GM12892 (cell line): ENCODE measurements at regions not wholly inside any gene's neighbourhood (a gene's known extent, or its start where the extent isn't known, plus 50 kb on each side); places are given as distances from the start of the nearest gene placed in this dataset.

Experiments used
- DNase-seq: peaks from one replicate; pipeline ENCODE4 v3.0.0; 2011; ENCODE audit not compliant: insufficient read length
- FAIRE-seq: peaks from 2 replicates; lab custom pipeline; 2011; peaks lifted over from hg19 to GRCh38; lab: Jason Lieb, UNC
- POLR2A ChIP-seq: IDR thresholded peaks from 2 replicates; pipeline ENCODE4 v1.6.1; 2011; ENCODE audit warnings: low read depth, low read length, control low read depth
- POLR2AphosphoS5 ChIP-seq: IDR thresholded peaks from 2 replicates; pipeline ENCODE4 v1.6.1; 2011; ENCODE audit warnings: low read depth, low read length, control low read depth
- TAF1 ChIP-seq: IDR thresholded peaks from 2 replicates; pipeline ENCODE4 v1.6.1; 2011; ENCODE audit warnings: low read depth, mild to moderate bottlenecking, control low read depth, low read length, borderline replicate concordance

DNA sequence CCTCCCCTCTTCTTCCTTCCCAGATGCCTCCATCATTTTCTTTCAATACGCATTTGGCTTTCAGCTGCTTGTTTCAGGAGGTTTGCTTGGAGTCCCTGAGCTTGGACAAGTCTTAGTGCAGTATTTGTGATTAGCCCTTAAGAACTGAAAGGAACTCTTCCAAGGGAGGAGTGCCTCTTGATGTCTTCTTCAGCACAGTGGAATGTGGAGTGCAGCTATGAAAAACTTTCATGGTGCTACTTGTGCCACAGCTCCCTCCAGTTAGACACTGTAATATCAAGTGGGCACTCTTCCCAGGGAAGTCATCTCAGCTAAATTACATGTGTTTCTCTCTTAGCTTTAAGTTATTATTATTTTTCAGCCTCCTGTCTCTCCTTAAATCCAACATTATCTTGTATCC, 173.1 kb downstream of the NECTIN3 start:
- TF ChIP-seq POLR2A = no peak
- no peak for TF ChIP-seq POLR2AphosphoS5
- TF ChIP-seq TAF1 = no peak
- DNase-seq (no peak), FAIRE-seq (no peak)

DNA sequence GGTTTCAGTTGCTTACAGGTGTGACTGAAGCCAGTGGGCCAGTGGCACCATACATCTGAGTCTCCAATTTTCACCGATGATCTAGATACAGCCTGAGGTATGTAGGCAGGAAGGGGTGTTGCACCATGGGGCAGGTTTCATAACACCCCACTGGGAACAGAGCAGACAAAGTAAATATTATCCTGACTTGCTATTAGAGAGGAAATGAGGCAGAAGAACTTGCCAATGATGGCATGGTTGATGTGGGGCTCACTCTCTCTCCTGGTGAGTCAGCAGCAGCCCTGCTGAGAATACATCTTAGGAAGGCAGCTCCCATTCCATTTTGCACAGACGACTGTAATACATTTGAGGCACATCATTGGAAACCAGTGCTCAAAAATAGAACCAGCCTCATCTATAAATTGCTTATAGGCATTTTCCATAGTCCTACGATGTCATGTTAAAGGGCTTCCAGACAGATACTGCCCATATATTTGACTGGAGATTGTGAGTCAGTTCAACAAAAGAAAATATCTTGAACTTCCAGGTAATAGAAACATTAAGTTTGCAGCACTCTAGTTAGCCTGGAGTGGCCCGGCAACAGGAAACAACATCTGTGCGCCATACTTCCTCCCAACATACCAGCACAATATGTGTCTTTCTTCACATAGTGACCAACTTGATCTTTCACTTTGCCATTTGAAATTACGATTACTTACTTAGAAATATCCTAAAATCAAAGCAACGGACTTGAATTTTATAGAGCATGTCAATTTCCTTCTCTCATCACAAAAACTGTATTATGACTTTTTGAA, 175.5 kb downstream of the NECTIN3 start:
- no peak for FAIRE-seq
- TF ChIP-seq TAF1 = no peak
- TF ChIP-seq POLR2A = no peak
- no peak for TF ChIP-seq POLR2AphosphoS5
- no peak for DNase-seq

DNA sequence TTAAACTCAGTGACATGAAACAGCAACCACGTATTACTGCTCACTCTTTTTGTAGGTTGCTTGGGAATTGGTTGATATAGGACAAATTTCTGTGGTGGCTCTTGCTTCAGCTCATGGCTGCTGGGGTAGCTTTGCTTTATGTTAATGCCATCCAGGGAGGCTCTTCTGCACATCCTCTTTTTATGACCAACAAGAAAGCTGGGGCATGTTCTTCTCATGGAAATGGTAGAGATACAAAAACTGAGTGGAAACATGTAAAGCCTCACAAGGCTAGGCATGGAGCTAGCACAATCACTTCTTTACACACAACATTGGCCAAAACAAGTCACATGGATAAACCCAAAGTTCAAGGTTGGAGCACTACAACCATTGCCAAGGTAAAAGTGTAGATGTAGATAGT, 176.8 kb downstream of the NECTIN3 start:
- DNase-seq (no peak), FAIRE-seq (no peak)
- TF ChIP-seq TAF1 = no peak
- TF ChIP-seq POLR2AphosphoS5 = no peak
- TF ChIP-seq POLR2A = no peak

DNA sequence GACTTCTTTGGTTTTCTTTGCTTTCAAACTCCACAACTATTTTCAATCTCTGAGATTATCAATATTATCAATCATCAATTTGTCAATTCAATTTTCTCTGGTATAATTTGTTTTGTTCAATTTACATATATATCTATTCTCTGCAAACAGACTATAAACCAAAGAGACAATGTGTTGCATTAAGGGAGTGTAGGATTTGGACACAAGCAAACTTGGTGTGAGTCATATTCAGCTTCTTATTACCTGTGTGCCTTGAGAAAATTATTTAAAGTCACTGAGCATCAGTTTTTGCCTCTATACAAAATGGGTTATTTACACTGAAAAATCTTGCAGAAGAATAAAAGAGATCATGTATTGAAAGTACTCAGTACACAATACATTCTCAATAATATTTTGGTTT, 177.8 kb downstream of the NECTIN3 start:
- TF ChIP-seq TAF1 (no peak), POLR2AphosphoS5 (no peak), POLR2A (no peak)
- DNase-seq = no peak
- FAIRE-seq = no peak

DNA sequence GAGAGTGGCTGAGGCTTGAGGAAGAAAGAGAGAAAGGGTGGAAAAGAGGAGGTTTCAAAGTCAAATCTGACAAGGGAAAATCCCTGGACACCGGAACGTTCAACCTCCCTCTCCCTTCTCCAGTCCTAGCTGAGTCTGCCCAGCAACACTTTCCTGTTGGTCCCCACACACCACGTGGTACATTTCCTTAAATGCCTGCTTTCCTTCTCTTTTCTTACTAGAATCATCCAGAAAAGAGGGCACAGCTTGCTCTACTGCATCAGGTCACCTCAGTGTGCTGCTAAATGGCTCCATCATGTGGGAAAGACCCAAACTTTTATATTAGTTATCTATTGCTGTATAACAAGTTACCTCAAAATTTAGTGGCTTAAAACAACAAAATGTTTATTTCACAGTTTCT, 181.2 kb downstream of the NECTIN3 start:
- TF ChIP-seq POLR2AphosphoS5 (no peak), POLR2A (no peak), TAF1 (no peak)
- FAIRE-seq = no peak
- no peak for DNase-seq

DNA sequence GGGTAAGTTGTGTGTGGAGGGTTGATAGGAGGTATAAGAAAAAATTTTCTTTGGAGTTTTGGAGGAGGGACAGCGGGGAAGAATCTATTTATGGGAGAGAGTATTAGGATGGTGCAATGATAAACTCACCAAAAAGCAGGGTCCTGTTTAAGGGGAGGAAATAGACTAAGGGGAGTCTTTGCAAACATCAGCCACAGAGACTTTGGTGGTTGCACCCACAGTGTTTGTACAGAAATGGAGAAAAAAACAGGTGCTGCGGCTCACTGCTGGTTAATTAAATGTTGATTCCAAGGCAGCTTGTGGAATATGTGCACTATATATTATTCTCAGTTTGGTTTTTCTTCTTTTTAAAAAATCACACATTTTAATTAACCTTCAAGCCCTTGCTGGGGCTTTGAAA, 182.1 kb downstream of the NECTIN3 start:
- TF ChIP-seq TAF1 (no peak), POLR2AphosphoS5 (no peak), POLR2A (no peak)
- no peak for DNase-seq
- FAIRE-seq = no peak

DNA sequence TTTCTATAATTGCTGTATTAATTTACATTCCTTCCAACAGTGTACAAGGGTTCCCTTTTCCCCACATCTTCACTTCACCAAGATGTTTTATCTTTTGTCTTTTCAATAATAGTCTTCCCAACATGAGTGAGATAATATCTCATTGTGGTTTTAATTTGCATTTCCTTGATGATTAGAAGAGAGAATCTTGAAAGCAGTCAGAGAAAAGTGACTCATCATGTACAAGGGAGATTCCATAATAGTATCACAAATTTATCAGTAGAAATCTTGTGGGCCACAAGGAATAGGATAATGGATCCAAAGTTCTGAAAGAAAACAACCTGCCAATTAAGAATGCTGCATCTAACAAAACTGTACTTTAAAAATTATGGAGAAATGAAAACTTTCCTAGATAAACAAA, 189.3 kb downstream of the NECTIN3 start:
- FAIRE-seq (no peak), DNase-seq (no peak)
- TF ChIP-seq POLR2A (no peak), POLR2AphosphoS5 (no peak), TAF1 (no peak)

DNA sequence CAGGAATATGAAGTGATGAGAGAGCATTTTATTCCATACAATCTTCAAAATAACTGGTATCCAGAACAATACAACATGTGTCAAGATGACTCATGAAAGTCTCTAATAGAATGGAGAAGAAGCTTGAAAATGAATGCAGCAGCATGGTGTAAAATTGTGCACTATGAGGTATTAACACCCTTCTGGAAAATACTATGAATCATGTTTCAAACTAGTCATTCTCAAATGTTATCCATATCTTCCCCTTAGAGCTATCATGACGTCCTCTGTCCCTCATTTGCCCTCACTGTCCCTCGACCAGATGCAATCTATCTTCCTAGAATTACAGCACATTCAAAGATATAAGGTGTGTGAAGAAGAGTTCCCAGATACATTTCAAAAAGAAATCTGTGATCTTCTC, 198.2 kb downstream of the NECTIN3 start:
- no peak for FAIRE-seq
- no peak for DNase-seq
- TF ChIP-seq TAF1 (no peak), POLR2A (no peak), POLR2AphosphoS5 (no peak)

DNA sequence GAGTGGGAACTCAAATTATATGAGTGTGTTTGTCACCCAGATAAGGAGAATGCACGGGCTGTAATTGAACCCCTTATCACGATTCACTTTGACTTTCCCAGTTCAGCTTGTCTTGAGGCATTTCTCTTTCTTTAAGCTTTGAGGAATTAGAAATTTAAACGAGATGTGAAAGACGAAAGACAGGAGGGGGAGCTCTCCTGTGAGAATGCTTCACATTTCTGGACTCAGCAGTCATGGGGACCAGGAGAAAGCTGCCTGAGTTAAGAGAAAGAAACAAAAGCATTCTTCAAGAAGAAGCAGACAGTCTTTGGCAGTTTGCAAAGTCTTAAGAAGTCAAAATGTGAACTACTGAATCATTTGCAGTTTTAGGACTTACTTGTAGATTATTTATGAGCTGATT, 205.6 kb downstream of the NECTIN3 start:
- DNase-seq (no peak), FAIRE-seq (no peak)
- TF ChIP-seq TAF1 (no peak), POLR2AphosphoS5 (no peak)

DNA sequence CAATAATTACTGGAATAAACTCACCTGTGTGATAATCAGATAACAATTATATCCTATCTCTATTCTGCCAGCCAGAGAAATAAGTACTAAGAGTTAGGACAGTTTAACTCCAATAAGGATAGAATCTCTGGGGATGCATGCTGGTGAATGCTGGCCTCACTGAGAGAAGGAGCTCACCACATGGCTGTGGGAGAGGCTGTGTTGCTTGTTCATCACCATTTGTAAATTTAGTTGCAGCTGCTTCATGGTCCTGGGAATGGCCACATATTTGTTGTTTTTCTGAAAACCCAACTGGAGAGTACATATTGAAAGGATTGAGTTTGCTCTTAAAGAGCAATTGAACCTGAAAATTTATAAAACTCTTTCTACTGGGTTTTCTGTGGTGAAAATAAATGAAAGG, 207.3 kb downstream of the NECTIN3 start:
- FAIRE-seq = no peak
- no peak for TF ChIP-seq POLR2A
- TF ChIP-seq POLR2AphosphoS5 = no peak
- TF ChIP-seq TAF1 = no peak
- DNase-seq = no peak

DNA sequence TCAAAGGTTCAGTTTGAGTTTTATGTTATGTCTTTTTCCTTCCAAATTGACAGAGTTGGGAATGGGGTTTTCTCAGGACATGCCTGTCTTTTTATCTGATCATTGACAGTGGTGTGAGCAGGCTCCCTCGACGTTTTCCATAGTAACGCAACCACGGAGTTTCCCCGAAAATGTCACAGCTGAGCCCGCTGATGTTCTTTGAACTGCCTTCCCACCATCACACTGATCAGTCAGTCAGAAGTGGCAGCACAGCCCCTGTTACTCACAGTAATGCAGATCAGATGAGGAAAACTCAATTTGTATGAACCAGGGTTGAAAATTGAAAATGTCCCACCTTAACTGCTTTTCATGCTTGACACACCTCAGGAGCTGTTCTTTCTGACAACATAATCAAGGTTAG, 210.4 kb downstream of the NECTIN3 start:
- no peak for TF ChIP-seq POLR2AphosphoS5
- TF ChIP-seq TAF1 = no peak
- TF ChIP-seq POLR2A = no peak
- FAIRE-seq = no peak
- DNase-seq = no peak

DNA sequence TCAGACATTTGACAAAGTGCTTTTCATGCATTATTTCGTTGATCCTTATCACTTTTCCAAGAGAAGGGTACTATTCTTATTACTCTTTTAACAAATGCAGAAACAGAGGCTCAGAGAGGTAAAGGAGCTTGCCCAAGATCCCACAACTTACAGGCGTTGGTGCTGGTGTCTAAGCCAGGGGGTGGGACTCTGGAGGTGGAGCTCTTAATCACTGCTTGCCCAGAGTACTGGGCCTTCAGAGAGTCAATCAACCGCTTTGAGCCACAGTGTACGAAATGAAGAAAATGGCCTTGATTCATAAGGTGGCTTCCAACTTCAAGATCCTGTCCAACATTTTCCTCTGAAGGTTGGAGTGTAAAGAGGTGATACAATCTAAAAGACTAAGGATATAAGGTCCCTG, 211.5 kb downstream of the NECTIN3 start:
- FAIRE-seq = no peak
- no peak for TF ChIP-seq TAF1
- TF ChIP-seq POLR2AphosphoS5 = no peak
- TF ChIP-seq POLR2A = no peak

More for the DNA sequence above, 211.5 kb downstream of the NECTIN3 start:
- DNase-seq = no peak
